ENCODE measurements at regions not wholly inside any gene's neighbourhood (a gene's known extent, or its start where the extent isn't known, plus 50 kb on each side); places are given as distances from the start of the nearest gene placed in this dataset.
A peak's percentile ranks its signal among the peaks of the same experiment; 100 is the strongest.
"Not testable (repeated sequence)": the region's sequence is repeated elsewhere in the genome, so short reads cannot be mapped to it uniquely, and the experiment has no call there.

- no peak for DNase-seq
Observed at GRCh38 chr2:59791004-59791618, 762.3 kb downstream of the BCL11A start.

- DNase-seq: no peak
Observed at GRCh38 chr2:59790186-59791003, 763.1 kb downstream of the BCL11A start.

DNA sequence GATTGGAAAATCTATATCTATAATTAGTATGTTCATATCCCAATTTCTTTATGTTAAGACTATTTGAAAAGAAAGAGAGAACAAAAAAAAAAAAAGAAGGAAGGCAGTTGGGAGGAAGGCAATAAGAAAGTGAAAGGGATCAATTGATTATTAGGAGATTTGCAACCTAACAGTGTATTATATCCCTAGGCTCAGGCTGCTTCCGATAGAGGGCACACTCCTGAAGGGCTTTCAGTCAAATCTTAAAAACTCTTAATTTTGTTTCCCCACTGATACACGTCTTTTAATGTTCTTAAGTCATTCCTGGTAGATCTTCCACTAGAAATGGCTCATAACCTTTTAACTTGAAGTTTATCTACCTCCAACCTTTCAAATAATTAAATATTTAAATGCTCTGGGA is 763.9 kb downstream of the BCL11A start:
- no peak for DNase-seq

- no peak for DNase-seq
Observed at GRCh38 chr2:59787095-59787494, 766.4 kb downstream of the BCL11A start.

- no peak for DNase-seq
Observed at GRCh38 chr2:59786684-59787083, 766.8 kb downstream of the BCL11A start.

GRCh38 chr2:59779571-59779970 is 773.9 kb downstream of the BCL11A start:
- no peak for DNase-seq

DNA sequence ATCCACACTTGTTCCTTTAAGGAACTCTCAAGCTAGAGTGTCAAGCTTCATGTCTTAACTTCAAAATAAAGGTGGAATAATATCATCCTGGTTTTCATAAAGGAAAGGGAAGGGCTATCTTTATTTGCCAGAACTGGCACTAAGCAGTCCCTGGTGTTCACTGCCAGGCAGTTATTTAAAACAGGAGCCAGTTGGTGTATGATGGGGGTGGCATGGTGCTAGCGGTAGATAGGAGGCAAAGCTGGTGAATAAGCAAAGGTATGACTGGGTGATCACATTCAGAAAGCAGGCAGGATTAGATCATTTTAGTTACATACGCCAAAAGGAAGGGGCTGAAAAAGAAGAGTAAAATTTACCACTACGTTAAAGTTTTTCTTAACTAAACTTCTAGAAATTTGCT is 776.3 kb downstream of the BCL11A start:
- no peak for DNase-seq

DNA sequence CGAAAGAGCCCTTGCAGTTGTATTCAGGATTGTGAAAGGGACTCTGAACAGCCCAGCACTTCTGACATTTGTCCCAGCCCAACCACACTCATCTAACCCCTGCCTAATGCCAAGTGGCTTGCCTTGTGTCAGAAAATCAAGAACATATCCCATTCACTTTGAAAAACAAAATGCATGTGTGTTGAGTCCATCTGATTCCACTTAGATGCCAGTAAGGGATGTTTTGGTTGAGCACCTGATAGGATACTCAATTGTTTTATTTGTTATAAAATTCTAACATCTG is 776.8 kb downstream of the BCL11A start:
- no peak for DNase-seq

DNA sequence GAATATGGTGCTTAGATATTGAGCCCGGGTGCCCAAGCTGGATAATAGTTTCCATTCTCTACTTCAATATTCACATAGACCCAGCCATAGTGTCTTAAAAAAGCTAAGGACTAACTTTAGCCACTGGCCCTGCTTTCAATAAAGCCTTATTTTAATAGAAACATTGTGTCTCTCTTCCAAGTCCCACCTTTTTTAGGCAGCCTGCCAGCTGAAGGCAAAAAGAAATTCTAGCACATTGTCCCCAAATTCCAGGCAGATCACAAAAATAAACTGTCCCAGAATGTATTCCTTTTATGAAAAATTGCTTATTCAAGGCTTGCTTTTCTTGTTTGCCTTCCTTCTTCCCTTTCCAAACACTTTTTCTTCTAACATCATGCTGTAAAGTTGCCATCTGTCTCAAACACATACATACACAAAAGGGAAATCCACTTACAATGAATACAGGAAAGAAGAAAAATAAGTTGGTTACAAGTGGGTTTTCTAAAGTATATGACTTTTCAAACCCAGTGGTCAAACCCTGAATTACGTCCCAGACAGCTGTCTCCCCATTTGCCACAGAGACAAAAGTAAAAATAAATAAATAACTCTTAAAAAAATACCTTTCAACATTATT is 778.5 kb downstream of the BCL11A start:
- no peak for DNase-seq

DNA sequence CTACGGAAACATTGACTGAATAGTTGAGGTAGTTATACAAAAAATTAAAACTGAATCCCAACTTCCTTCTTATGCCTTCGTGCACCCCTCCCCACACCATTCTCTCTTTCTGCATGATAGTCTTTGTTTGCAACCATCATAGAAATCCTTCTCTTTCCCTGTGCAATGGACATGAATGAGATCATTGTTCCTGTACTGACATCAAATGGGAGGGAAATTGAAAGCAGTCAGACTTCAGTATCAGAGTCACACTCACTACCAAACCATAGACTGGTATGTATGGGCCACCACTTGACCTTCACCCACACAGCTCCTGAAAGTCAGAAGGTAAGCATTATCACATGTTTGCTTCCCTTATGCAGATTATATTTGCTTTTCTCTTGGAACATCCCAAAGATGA is 782.8 kb downstream of the BCL11A start:
- DNase-seq: no peak

DNA sequence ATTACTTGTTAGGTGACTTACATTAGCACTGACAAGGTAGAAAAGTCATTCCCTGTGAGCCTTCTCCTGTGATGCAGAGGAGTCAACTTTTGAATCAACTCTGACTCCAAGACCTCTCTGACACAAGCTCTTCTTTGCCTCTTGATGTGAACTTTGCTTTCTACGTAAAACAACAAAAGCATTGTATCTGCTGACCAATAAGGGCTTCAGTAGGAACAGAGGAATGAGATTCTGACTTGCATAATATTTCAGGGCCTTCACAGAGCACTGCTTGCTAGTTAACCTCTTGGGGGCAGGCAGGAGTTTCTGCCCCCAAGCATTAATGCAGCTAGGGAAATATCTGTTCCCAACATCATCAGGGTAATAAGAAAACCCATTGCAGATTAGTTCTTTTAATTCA is 791.5 kb downstream of the BCL11A start:
- no peak for DNase-seq

DNA sequence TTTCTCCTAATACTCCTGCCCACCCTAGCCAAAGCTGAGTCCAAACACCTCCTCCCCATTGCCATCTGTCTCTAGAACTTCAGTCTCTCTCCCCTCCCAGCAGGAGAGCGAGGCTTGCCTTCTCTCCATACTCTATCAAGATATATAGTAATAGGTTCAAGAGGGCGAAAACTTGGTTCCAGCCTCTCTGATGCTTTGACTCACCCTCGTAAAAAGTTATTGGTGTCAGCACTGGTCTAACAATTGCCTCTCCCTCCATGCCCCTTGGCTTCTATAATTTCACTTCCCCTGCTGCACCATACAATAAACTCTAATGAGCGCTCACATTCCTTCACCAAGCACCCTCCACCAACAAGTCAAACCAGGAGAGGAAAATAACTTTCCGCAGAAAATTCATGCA is 797.3 kb downstream of the BCL11A start:
- DNase-seq: peak; percentile 48

DNA sequence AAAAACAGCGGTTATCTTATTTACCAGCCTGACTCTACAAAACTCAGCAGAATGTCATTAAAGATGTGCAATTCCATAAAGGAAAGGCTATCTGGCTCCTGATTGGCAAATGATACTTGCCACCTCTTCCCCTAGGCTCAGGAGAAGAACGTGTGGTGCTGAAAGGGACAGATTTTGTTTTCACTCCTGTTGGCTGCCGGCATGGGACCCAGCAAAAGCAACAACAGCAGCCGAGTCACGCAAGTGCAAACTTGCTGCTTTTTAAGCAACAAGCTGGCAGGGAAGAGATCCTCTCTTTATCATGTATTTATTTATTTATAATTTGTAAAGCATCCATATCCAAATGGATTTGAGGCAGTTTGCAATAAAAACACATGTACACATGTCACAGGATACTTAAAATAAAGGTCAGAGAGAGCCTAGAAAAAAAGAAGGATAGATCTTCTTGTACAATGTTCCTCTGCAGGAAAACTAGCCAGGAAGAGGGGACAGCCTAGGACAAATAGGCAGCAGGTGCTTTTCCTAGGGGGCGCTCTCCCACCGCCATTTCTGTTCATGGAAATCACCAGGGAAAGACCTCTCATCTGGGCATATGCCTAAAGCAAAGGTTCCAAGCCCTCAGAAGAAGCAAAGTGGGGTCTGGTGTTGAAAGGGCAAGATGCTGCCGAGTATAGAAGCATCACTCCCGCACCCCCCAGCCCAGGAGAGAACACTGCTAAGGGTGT is 799.3 kb downstream of the BCL11A start:
- no peak for DNase-seq

- DNase-seq: no peak
Observed at GRCh38 chr2:59752512-59752911, 800.9 kb downstream of the BCL11A start.

DNA sequence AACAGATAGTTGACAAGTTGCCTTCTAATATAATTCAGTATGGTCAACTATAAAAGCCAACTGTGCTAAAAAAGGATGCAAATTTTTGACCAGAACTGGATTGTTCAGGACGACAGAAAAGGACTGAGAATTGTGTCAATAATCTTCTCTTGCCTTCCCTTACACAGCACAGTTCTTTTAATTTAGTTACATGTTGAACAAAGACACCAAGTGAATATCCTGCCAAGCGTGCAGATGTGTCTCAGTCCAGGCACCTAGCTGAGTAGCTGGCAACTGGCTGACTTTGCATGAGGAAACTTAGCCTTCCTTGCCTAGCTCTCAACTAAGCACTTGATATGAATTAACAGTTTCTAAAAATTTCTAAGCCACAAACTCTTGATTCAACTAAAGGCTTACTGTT is 801.4 kb downstream of the BCL11A start:
- DNase-seq: no peak

- DNase-seq: not testable (repeated sequence)
Observed at GRCh38 chr2:59751214-59751613, 802.2 kb downstream of the BCL11A start.

- no peak for DNase-seq
Observed at GRCh38 chr2:59746291-59746690, 807.2 kb downstream of the BCL11A start.

- no peak for DNase-seq
Observed at GRCh38 chr2:59745085-59745484, 808.4 kb downstream of the BCL11A start.

- no peak for DNase-seq
Observed at GRCh38 chr2:59744436-59744835, 809.0 kb downstream of the BCL11A start.

DNA sequence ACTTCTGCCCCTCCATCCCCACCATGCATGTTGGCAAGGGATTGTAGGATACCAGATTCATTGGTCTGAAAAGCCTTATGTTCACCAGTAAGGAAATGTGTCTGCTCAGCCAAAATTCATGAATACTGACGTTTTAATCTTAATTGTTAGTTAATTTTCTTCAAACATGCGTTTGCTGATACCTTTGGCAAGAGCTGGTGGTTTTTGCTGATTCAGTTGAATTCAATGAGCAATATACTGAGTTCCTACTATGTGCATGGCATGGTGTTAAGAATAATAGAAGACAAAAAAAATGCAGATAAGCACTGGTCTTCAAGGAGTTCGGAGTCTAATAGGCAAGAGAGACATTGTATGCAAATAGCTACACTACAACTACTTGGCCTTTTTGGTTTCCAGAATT is 811.6 kb downstream of the BCL11A start:
- DNase-seq: no peak

DNA sequence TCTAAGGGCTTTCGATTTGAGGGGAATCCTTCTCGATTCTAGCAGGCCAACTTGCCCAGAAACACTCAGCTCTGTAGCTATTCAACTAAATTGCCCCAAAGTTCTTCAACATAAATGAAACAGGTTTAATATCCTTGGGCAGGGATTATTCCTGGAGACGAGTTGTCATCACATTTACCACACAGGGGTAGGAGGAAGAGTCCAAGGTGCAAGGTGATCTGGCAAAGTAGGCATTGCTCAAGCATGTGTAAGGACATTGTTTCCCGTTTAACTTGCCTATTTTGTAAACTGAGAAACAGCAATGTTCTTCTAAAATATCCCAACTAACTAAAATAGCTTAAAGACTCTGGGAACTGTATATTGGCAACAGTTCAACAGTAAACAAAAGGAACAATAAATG is 814.3 kb downstream of the BCL11A start:
- DNase-seq: no peak

DNA sequence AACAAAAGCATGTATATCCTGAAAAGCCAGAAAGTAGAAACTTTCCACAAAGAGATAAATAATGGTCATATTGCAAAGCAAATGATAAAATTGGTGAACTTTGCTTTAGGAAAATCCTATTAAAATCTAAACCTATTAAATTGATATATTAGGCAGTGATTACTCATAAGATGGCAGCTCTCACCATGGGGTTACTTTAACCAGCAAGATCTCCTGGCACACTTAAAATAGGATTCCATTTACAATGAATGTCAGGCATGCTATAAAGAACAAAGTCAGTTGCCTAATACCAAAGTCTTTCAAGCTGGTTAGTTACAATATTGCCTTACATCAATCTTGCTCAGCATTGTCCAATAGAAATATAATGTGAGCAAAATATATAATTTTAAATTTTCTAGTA is 816.2 kb downstream of the BCL11A start:
- no peak for DNase-seq

- DNase-seq: no peak
Observed at GRCh38 chr2:59734743-59735142, 818.7 kb downstream of the BCL11A start.
